IMR-90 (cell line): ENCODE measurements at regions not wholly inside any gene's neighbourhood (a gene's known extent, or its start where the extent isn't known, plus 50 kb on each side); places are given as distances from the start of the nearest gene placed in this dataset.
"Not testable (repeated sequence)": the region's sequence is repeated elsewhere in the genome, so short reads cannot be mapped to it uniquely, and the experiment has no call there.

Experiments
- ATAC-seq: fragments of 200-7000 bp; cut with Tn5 transposase; 2 replicates; pipeline ENCODE4 v1.9.1; 2020; ENCODE audit warnings: low read depth, mild to moderate bottlenecking, moderate library complexity
- BruUV-seq: library from RNA; stranded (reverse); fragments of 400-500 nt; replicated peaks from 2 replicates; lab custom pipeline; 2021; lab: Mats Ljungman, UMichigan
- CTCF ChIA-PET: fragments of 300-600 bp; formaldehyde crosslinking; extraction: SDS; loops from one replicate; lab custom pipeline; 2021; ENCODE audit warnings: antibody characterized with exemption; lab: Yijun Ruan, JAX
- POLR2A ChIA-PET: fragments of 300-600 bp; sonication (Branson Sonifier 250); formaldehyde crosslinking; loops from one replicate; lab custom pipeline; 2022; ENCODE audit warnings: antibody characterized with exemption; ENCODE audit not compliant: unreplicated experiment; lab: Charles Lee
- DNase-seq: peaks from one replicate; pipeline ENCODE4 v3.0.0; 2013
- H2AFZ ChIP-seq: replicated peaks from 2 replicates; pipeline ENCODE3; 2013; ENCODE audit warnings: low read length, mild to moderate bottlenecking; ENCODE audit not compliant: poor library complexity
- H2AK5ac ChIP-seq: 2 replicates; pipeline ENCODE4 v1.6.1; 2013; ENCODE audit warnings: low read depth, low read length, inconsistent platforms
- H2AK9ac ChIP-seq: replicated peaks from 2 replicates; pipeline ENCODE3; 2013; ENCODE audit warnings: mild to moderate bottlenecking, low read depth, low read length, moderate library complexity; ENCODE audit not compliant: poor library complexity
- H2BK120ac ChIP-seq: 2 replicates; pipeline ENCODE4 v1.6.1; 2013; ENCODE audit warnings: low read depth, low read length, inconsistent platforms
- H2BK15ac ChIP-seq: 3 replicates; pipeline ENCODE4 v1.6.1; 2013; ENCODE audit warnings: low read depth, low read length, inconsistent platforms
- H2BK20ac ChIP-seq: 2 replicates; pipeline ENCODE4 v1.6.1; 2013; ENCODE audit warnings: low read depth, mild to moderate bottlenecking, inconsistent platforms, low read length, moderate library complexity
- H2BK5ac ChIP-seq: 2 replicates; pipeline ENCODE4 v1.6.1; 2013; ENCODE audit warnings: mild to moderate bottlenecking, low read depth, low read length, inconsistent platforms; ENCODE audit not compliant: poor library complexity, severe bottlenecking
- H3K14ac ChIP-seq: replicated peaks from 2 replicates; pipeline ENCODE4 v1.6.1; 2013; ENCODE audit warnings: low read depth, low read length, inconsistent platforms
- H3K18ac ChIP-seq: 2 replicates; pipeline ENCODE4 v1.6.1; 2013; ENCODE audit warnings: low read depth, low read length, control low read depth
- H3K23ac ChIP-seq: 2 replicates; pipeline ENCODE4 v1.6.1; 2013; ENCODE audit warnings: low read depth, low read length, inconsistent platforms
- H3K27ac ChIP-seq: 2 replicates; pipeline ENCODE4 v1.5.1; 2013; ENCODE audit warnings: mild to moderate bottlenecking, control low read depth, low read length; ENCODE audit not compliant: insufficient read depth
- H3K27me3 ChIP-seq: 2 replicates; pipeline ENCODE4 v1.6.1; 2013; ENCODE audit warnings: low read length; ENCODE audit not compliant: control insufficient read depth, insufficient read depth
- H3K36me3 ChIP-seq: 2 replicates; pipeline ENCODE4 v1.6.1; 2013; ENCODE audit warnings: low read length, mixed read lengths; ENCODE audit not compliant: control insufficient read depth, insufficient read depth
- H3K4ac ChIP-seq: 2 replicates; pipeline ENCODE4 v1.6.1; 2013; ENCODE audit warnings: low read depth, low read length, inconsistent platforms
- H3K4me1 ChIP-seq: 2 replicates; pipeline ENCODE4 v1.6.1; 2013; ENCODE audit warnings: low read length, mixed read lengths; ENCODE audit not compliant: control insufficient read depth, insufficient read depth
- H3K4me2 ChIP-seq: 2 replicates; pipeline ENCODE4 v1.6.1; 2013; ENCODE audit warnings: low read depth, mild to moderate bottlenecking, control low read depth, low read length, moderate library complexity
- H3K4me3 ChIP-seq: 2 replicates; pipeline ENCODE4 v1.5.1; 2013; ENCODE audit warnings: low read depth, mild to moderate bottlenecking, control low read depth, low read length, moderate library complexity; ENCODE audit not compliant: insufficient read depth
- H3K56ac ChIP-seq: 2 replicates; pipeline ENCODE4 v1.6.1; 2013; ENCODE audit warnings: low read length, inconsistent platforms; ENCODE audit not compliant: insufficient read depth; ENCODE audit errors: extremely low read depth
- H3K79me1 ChIP-seq, 2 experiments: 2 replicates each; pipeline ENCODE4 v1.6.1; 2013; ENCODE audit warnings: low read length in 2 of 2, inconsistent platforms in 1 of 2, low read depth in 1 of 2
- H3K9ac ChIP-seq: 2 replicates; pipeline ENCODE4 v1.6.1; 2013; ENCODE audit warnings: low read depth, low read length, control low read depth
- H3K9me1 ChIP-seq: 2 replicates; pipeline ENCODE4 v1.6.1; 2013; ENCODE audit warnings: low read length, inconsistent platforms; ENCODE audit not compliant: insufficient read depth
- H3K9me3 ChIP-seq: 2 replicates; pipeline ENCODE4 v1.6.1; 2013; ENCODE audit warnings: low read length; ENCODE audit not compliant: control insufficient read depth, insufficient read depth
- H4K20me1 ChIP-seq: 2 replicates; pipeline ENCODE4 v1.6.1; 2013; ENCODE audit warnings: low read length, inconsistent platforms; ENCODE audit not compliant: insufficient read depth
- H4K5ac ChIP-seq: 2 replicates; pipeline ENCODE4 v1.6.1; 2013; ENCODE audit warnings: mild to moderate bottlenecking, low read depth, low read length, control low read depth
- H4K8ac ChIP-seq, 2 experiments: 2 replicates each; pipeline ENCODE4 v1.6.1; 2013; ENCODE audit warnings: low read depth in 2 of 2, low read length in 2 of 2, control low read depth in 1 of 2, inconsistent platforms in 1 of 2
- H4K91ac ChIP-seq: 2 replicates; pipeline ENCODE4 v1.6.1; 2013; ENCODE audit warnings: low read depth, low read length, inconsistent platforms; ENCODE audit not compliant: insufficient read depth
- CHD1 ChIP-seq: IDR thresholded peaks from 2 replicates; pipeline ENCODE4 v1.6.1; 2012; ENCODE audit warnings: low read depth, low read length, improper control_type of control experiment
- MXI1 ChIP-seq: IDR thresholded peaks from 2 replicates; pipeline ENCODE4 v1.6.1; 2012; ENCODE audit warnings: low read depth, mild to moderate bottlenecking, low read length, moderate library complexity, borderline replicate concordance
- RAD21 ChIP-seq: IDR thresholded peaks from 2 replicates; pipeline ENCODE4 v1.6.1; 2012; ENCODE audit warnings: low read length, improper control_type of control experiment
- RCOR1 ChIP-seq: IDR thresholded peaks from 2 replicates; pipeline ENCODE4 v1.6.1; 2012; ENCODE audit warnings: mild to moderate bottlenecking, low read length, improper control_type of control experiment; ENCODE audit not compliant: insufficient replicate concordance
- WGBS, 2 experiments: methylation state at CpG; one replicate each; pipeline versions ENCODE4 v1.1.5 to v1.1.7; 2013; ENCODE audit warnings: missing lambda C conversion rate in 2 of 2; ENCODE audit not compliant: insufficient read length in 1 of 2; ENCODE audit errors: extremely low coverage in 2 of 2; 5-methylcytosine and 5-hydroxymethylcytosine counted together
- dilution Hi-C: fragments of 300-500 bp; cut with HindIII; formaldehyde crosslinking; loops from one replicate; pipeline ENCODE4 v1.14.3; 2018; ENCODE audit warnings: low sequenced_read_pairs; ENCODE audit not compliant: unreplicated experiment
- in situ Hi-C: fragments of 300-500 bp; cut with MboI; formaldehyde crosslinking; loops from 3 replicates; pipeline ENCODE4 v1.14.3; 2019; ENCODE audit warnings: low sequenced_read_pairs, inconsistent platforms, mixed read lengths
- intact Hi-C: fragments of 100-400 bp; cut with micrococcal nuclease; formaldehyde crosslinking; loops from 2 replicates; pipeline ENCODE4 v1.10.0; 2022
- TF ChIP-seq, protein P1 (sequence below): conservative IDR thresholded peaks from 2 replicates; pipeline ENCODE4 v1.5.1; 2012; ENCODE audit warnings: mild to moderate bottlenecking, low read depth, low read length, improper control_type of control experiment

DNA sequence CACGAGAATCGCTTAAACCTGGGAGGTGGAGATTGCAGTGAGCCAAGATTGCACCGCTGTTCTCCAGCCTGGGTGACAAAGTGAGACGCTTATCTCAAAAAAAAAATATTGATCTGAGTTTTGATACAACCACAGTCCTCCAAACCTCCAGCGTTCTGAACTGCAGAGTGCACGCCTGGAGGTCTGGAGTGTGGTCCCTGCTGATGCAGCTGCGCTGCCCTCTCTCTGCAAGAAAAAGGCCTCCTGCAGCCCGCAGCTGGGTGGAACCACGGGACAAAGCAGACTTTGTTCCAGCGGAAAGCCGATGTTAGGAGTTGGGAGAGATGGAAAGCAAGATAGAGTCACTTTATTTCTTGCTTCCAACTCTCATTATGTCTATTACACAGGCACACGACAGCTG lies 144.9 kb upstream of the SOD1 start:
- 80% methylated on average over 1 of the region's 12 CpGs; no CpG with 5 or more reads in 1 of the 2 experiments for WGBS, 2 experiments
- Histone ChIP-seq H3K4me2 (no peak overlapping the region), H3K27ac (no peak overlapping the region), H2BK120ac (no peak overlapping the region), H2AFZ (no peak overlapping the region), H3K4me1 (no peaks in the 10 kb centered on the region), H4K91ac (no peak overlapping the region), H2BK5ac (no peak overlapping the region), H2AK5ac (no peak overlapping the region), H4K20me1 (no peaks in the 10 kb centered on the region), H3K4ac (no peak overlapping the region), H3K9me3 (0 out of 2 replicates have a peak, but pooled peaks cover 1% of the 10 kb centered on the region), H2BK20ac (no peak overlapping the region), H2BK15ac (no peak overlapping the region), H3K18ac (no peak overlapping the region), H4K5ac (no peak overlapping the region), H3K4me3 (no peak overlapping the region), H3K56ac (no peak overlapping the region), H3K9me1 (no peaks in the 10 kb centered on the region), H3K79me1 (no peaks in the 10 kb centered on the region), H3K23ac (no peak overlapping the region), H3K27me3 (no peaks in the 10 kb centered on the region), H4K8ac (no peak overlapping the region), H2AK9ac (no peak overlapping the region), H3K36me3 (no peaks in the 10 kb centered on the region), H3K14ac (no peak overlapping the region), H3K9ac (no peak overlapping the region)
- dilution Hi-C loops (no loop called here), intact Hi-C loops (no loop called here), in situ Hi-C loops (no loop called here)
- no peak for DNase-seq
- ATAC-seq = no peak
- TF ChIP-seq CHD1 = no peak
- no peak for TF ChIP-seq RAD21
- TF ChIP-seq MXI1 = no peak
- TF ChIP-seq, protein P1, sequence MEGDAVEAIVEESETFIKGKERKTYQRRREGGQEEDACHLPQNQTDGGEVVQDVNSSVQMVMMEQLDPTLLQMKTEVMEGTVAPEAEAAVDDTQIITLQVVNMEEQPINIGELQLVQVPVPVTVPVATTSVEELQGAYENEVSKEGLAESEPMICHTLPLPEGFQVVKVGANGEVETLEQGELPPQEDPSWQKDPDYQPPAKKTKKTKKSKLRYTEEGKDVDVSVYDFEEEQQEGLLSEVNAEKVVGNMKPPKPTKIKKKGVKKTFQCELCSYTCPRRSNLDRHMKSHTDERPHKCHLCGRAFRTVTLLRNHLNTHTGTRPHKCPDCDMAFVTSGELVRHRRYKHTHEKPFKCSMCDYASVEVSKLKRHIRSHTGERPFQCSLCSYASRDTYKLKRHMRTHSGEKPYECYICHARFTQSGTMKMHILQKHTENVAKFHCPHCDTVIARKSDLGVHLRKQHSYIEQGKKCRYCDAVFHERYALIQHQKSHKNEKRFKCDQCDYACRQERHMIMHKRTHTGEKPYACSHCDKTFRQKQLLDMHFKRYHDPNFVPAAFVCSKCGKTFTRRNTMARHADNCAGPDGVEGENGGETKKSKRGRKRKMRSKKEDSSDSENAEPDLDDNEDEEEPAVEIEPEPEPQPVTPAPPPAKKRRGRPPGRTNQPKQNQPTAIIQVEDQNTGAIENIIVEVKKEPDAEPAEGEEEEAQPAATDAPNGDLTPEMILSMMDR = no peak
- TF ChIP-seq RCOR1 = no peak
- POLR2A ChIA-PET = no interaction called here
- CTCF ChIA-PET = no interaction called here
- no TSS peak for BruUV-seq

DNA sequence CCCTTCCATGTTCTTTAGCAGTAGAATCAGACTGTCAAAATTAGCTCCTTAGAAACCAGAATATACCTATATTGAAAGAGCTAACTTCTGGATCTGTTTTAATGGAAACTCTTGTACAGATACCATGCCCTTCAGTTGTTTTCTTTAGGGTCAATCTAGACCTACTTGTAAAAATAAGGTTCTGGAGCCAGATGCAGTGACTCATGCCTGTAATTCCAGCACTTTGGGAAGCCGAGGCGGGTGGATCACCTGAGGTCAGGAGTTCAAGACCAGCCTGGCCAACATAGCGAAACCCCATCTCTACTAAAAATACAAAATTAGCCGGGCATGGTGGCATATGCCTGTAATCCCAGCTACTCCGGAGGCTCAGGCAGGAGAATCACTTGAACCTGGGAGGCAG lies 146.0 kb upstream of the SOD1 start:
- H3K4ac ChIP-seq, H3K4me3 ChIP-seq, dilution Hi-C loops, H3K4me1 ChIP-seq, H3K14ac ChIP-seq, H2AK9ac ChIP-seq, H4K5ac ChIP-seq, H2AK5ac ChIP-seq, H3K27ac ChIP-seq, H2AFZ ChIP-seq, H3K27me3 ChIP-seq, H2BK5ac ChIP-seq, in situ Hi-C loops, BruUV-seq, H3K56ac ChIP-seq, H2BK15ac ChIP-seq, H3K79me1 ChIP-seq, H3K9me1 ChIP-seq, ATAC-seq, H2BK120ac ChIP-seq, H4K20me1 ChIP-seq, intact Hi-C loops, H2BK20ac ChIP-seq, H4K91ac ChIP-seq, H3K18ac ChIP-seq, H3K23ac ChIP-seq, H3K9me3 ChIP-seq, H3K4me2 ChIP-seq, H3K9ac ChIP-seq, H4K8ac ChIP-seq, CTCF ChIA-PET, POLR2A ChIA-PET, H3K36me3 ChIP-seq, DNase-seq: not testable (repeated sequence)
- no CpG with 5 or more reads among the region's 5 CpGs for WGBS, 2 experiments
